ENCODE measurements at regions not wholly inside any gene's neighbourhood (a gene's known extent, or its start where the extent isn't known, plus 50 kb on each side); places are given as distances from the start of the nearest gene placed in this dataset.
"Not testable (repeated sequence)": the region's sequence is repeated elsewhere in the genome, so short reads cannot be mapped to it uniquely, and the experiment has no call there.

DNA sequence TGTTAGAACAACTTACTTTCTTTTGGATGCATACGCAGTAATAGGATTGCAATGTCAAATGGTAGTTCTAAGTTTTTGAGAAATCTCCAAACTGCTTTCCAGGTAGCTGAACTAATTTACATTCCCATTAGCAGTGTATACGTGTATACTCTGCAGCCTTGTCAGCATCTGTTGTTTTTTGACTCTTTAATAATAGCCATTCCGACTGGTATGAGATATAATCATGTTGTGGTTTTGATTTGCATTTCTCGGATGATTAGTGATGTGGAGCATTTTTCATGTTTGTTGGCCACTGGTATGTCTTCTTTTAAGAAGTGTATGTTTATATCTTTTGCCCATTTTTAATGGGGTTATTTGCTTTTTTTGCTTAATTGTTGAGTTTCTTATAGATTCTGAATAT, 76.9 kb upstream of the HNRNPA1L2 start:
- H3K9me3 ChIP-seq (ENCODE audit: control insufficient read depth, insufficient read depth, low read depth, low read length); CTCF ChIA-PET; H3K4me3 ChIP-seq (ENCODE audit: low read depth, low read length); POLR2A ChIA-PET; H3K36me3 ChIP-seq (ENCODE audit: control insufficient read depth in 2 of 2, insufficient read depth in 1 of 2, low read length in 2 of 2); H3K4me1 ChIP-seq (ENCODE audit: control insufficient read depth, insufficient read depth, low read length); H3K27ac ChIP-seq (ENCODE audit: extremely low read depth, low read depth, low read length): not testable (repeated sequence)

DNA sequence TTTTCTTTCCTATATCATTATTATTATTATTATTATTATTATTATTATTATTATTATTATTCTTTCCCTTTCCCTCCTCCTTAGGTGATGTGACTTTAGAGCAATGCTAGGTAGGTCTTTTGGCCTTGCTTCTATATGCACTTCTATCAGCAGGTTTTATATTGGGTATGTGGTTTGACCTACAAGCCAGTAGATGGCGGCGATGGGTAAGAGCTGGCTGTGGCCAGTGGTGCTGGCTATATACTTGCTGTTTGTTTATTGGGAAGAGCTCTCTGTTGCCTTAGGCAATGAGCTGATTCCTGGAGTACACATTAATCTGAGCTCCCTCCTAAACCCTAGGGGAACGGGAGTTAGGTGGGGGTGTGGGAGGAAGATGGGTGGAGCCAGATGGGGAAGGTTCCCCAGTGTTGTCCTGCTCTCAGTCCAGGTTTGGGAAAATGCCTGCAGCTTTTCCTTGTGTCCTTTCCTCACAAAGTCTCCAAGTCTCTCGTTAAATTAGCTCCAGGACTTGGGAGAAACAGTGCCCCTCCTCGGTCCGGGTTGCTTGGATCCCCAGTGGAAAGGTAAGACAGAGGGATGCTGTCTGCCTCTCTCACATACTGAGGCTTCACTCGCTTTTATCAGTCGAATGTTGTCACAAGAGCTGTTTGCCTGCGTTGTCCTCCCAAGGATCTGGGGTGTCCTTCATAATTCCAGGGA, 72.2 kb upstream of the HNRNPA1L2 start:
- H3K4me1 ChIP-seq (ENCODE audit: control insufficient read depth, insufficient read depth, low read length); H3K9me3 ChIP-seq (ENCODE audit: control insufficient read depth, insufficient read depth, low read depth, low read length); POLR2A ChIA-PET; H3K4me3 ChIP-seq (ENCODE audit: low read depth, low read length); H3K27ac ChIP-seq (ENCODE audit: extremely low read depth, low read depth, low read length); H3K36me3 ChIP-seq (ENCODE audit: control insufficient read depth in 2 of 2, insufficient read depth in 1 of 2, low read length in 2 of 2): not testable (repeated sequence)
- peak; percentile 63 for TF ChIP-seq ZNF654 (tag by site-specific recombination; IDR thresholded peaks at IDR 0.05; ENCODE audit: low read depth)
- TF ChIP-seq, protein P1, sequence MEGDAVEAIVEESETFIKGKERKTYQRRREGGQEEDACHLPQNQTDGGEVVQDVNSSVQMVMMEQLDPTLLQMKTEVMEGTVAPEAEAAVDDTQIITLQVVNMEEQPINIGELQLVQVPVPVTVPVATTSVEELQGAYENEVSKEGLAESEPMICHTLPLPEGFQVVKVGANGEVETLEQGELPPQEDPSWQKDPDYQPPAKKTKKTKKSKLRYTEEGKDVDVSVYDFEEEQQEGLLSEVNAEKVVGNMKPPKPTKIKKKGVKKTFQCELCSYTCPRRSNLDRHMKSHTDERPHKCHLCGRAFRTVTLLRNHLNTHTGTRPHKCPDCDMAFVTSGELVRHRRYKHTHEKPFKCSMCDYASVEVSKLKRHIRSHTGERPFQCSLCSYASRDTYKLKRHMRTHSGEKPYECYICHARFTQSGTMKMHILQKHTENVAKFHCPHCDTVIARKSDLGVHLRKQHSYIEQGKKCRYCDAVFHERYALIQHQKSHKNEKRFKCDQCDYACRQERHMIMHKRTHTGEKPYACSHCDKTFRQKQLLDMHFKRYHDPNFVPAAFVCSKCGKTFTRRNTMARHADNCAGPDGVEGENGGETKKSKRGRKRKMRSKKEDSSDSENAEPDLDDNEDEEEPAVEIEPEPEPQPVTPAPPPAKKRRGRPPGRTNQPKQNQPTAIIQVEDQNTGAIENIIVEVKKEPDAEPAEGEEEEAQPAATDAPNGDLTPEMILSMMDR (tag by site-specific recombination; IDR thresholded peaks at IDR 0.05): peak; percentile 11; the same call in 1 of the 2 replicates
- CTCF ChIA-PET: interaction anchor here (0.6 to 0.8 kb wide), 5 partner anchors 82 to 239 kb away, joined by 3 to 4 read pairs (median 3); partner anchors contain the start of gene SUGT1

DNA sequence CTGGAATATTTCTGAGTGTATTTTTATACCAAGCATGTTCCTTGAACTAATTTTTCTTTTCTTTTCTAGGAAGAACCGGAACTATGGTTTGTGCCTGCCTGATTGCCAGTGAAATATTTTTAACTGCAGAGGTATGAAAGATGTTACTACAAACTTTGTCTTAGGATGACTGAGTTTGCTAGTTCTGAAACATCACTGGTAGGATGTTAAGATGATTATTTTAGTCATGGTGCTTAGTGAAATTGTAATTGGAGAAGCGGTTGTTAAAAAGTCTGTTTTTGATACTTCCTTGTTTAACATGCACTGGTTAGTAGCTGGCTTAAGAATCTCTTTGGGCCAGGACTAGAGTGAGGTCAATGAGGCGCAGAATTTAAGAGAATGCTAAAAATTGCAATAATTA, 71.1 kb upstream of the HNRNPA1L2 start:
- H3K36me3 ChIP-seq (ENCODE audit: control insufficient read depth in 2 of 2, insufficient read depth in 1 of 2, low read length in 2 of 2); H3K4me3 ChIP-seq (ENCODE audit: low read depth, low read length); H3K27ac ChIP-seq (ENCODE audit: extremely low read depth, low read depth, low read length); POLR2A ChIA-PET; H3K4me1 ChIP-seq (ENCODE audit: control insufficient read depth, insufficient read depth, low read length); H3K9me3 ChIP-seq (ENCODE audit: control insufficient read depth, insufficient read depth, low read depth, low read length); CTCF ChIA-PET: not testable (repeated sequence)

DNA sequence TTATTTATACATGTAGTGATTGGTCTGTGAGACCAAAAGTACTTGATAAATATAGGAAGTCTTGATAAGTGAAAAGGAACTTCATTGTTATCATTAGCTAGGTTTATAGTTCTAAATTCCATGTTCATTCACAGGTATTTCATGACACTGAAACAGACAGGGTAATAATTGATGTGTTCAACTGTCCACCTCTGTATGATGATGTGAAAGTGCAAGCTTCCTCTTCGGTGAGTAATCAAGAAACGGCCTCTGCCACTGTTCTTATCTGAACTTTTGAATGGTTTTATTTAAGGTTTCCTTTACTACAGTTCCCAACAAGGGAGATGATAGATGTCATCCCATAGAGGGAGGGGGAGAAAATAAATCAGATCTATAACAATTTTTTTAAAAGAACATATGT, 59.3 kb upstream of the HNRNPA1L2 start:
- H3K27ac ChIP-seq (ENCODE audit: extremely low read depth, low read depth, low read length); H3K4me1 ChIP-seq (ENCODE audit: control insufficient read depth, insufficient read depth, low read length); H3K9me3 ChIP-seq (ENCODE audit: control insufficient read depth, insufficient read depth, low read depth, low read length); H3K36me3 ChIP-seq (ENCODE audit: control insufficient read depth in 2 of 2, insufficient read depth in 1 of 2, low read length in 2 of 2); CTCF ChIA-PET; POLR2A ChIA-PET; H3K4me3 ChIP-seq (ENCODE audit: low read depth, low read length): not testable (repeated sequence)

Measured in HEK293 (cell line).